Transverse colon (tissue), 3 donors: ENCODE measurements at regions not wholly inside any gene's neighbourhood (a gene's known extent, or its start where the extent isn't known, plus 50 kb on each side); places are given as distances from the start of the nearest gene placed in this dataset.

Experiments
- EP300 ChIP-seq: sonication (generic); formaldehyde crosslinking; IDR thresholded peaks from one replicate; pipeline ENCODE4 v1.6.1; 2017; ENCODE audit warnings: antibody characterized with exemption, low read depth
- POLR2A ChIP-seq: fragments of 450-650 bp; IDR thresholded peaks from one replicate; pipeline ENCODE4 v1.6.1; 2016; ENCODE audit warnings: antibody characterized with exemption, mild to moderate bottlenecking, moderate library complexity
- TF ChIP-seq, protein P1 (sequence below), 5 experiments: fragments of 200-600 bp in 3 of 5; fragments of 450-650 bp in 2 of 5; sonication (generic) in 3 of 5; IDR thresholded peaks; 1 replicate in 2 of 5; 2 replicates in 3 of 5; pipeline ENCODE4 v1.5.1; 2016 to 2017; ENCODE audit warnings: antibody characterized with exemption in 5 of 5, inconsistent platforms in 3 of 5, mild to moderate bottlenecking in 2 of 5, moderate library complexity in 1 of 5

DNA sequence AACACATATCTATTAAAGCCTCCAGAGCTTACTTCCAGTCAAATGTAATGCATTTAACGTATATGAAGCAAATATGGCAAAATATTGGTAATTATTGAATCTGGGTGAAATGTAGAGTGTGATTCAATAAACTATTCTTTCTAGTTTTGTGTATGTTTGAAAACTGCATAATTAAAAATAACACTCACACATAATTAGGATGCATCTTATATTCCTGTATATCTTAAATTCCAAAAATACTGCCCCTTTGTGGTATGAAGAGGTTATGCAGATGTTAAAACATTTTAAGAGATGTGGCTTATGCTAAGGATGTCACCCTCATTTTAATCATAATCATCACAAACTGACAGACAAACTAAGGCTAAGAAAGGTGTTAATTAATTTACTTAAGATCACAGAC lies 182.9 kb downstream of the COX18 start:
- TF ChIP-seq, protein P1, sequence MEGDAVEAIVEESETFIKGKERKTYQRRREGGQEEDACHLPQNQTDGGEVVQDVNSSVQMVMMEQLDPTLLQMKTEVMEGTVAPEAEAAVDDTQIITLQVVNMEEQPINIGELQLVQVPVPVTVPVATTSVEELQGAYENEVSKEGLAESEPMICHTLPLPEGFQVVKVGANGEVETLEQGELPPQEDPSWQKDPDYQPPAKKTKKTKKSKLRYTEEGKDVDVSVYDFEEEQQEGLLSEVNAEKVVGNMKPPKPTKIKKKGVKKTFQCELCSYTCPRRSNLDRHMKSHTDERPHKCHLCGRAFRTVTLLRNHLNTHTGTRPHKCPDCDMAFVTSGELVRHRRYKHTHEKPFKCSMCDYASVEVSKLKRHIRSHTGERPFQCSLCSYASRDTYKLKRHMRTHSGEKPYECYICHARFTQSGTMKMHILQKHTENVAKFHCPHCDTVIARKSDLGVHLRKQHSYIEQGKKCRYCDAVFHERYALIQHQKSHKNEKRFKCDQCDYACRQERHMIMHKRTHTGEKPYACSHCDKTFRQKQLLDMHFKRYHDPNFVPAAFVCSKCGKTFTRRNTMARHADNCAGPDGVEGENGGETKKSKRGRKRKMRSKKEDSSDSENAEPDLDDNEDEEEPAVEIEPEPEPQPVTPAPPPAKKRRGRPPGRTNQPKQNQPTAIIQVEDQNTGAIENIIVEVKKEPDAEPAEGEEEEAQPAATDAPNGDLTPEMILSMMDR (IDR thresholded peaks at IDR 0.05), result no peak
- TF ChIP-seq EP300, result no peak
- no peak for TF ChIP-seq POLR2A
